ENCODE measurements at regions not wholly inside any gene's neighbourhood (a gene's known extent, or its start where the extent isn't known, plus 50 kb on each side); places are given as distances from the start of the nearest gene placed in this dataset.
"Not testable (repeated sequence)": the region's sequence is repeated elsewhere in the genome, so short reads cannot be mapped to it uniquely, and the experiment has no call there.

DNA sequence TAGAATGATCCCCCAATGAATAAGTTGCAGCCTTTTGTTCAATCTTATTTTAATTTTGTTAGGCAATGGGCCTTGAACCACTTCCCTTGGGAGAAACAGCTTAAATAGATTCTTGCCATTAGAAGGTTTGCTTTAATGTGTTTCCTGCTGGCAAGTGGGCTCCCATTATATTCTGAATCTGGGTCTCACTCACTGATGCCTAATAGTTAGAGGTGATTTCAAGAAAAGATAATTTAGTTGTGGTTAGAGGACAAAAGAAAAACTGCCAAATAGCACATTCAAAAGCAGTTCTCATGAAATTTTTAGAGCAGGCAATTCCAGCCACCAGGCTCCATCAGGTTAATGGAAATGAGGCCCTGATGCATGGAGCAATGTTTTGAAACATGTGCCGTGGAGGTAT, 362.6 kb upstream of the CHORDC1 start:
- no peak for TF ChIP-seq MYC (IDR thresholded peaks at IDR 0.05; ENCODE audit: low read depth, low read length)
- TF ChIP-seq GATA2 (IDR thresholded peaks at IDR 0.05; ENCODE audit: insufficient read depth, insufficient read length, low read depth, low read length), result no peak
- TF ChIP-seq CTCF (IDR thresholded peaks at IDR 0.05; ENCODE audit: extremely low read depth in 1 of 2, insufficient read depth in 1 of 2, low read depth in 1 of 2, low read length in 2 of 2), result no peak
- no peak for TF ChIP-seq FOS (IDR thresholded peaks at IDR 0.05; ENCODE audit: borderline replicate concordance, insufficient read depth, low read length)
- no peak for TF ChIP-seq POLR2AphosphoS5 (IDR thresholded peaks at IDR 0.05; ENCODE audit: insufficient read depth, low read depth, low read length)
- no peak for TF ChIP-seq JUN (IDR thresholded peaks at IDR 0.05; ENCODE audit: borderline replicate concordance, insufficient read depth, insufficient read length, low read depth)
- TF ChIP-seq EZH2 (IDR thresholded peaks at IDR 0.05; ENCODE audit: borderline replicate concordance, low read depth, low read length, severe bottlenecking), result no peak
- TF ChIP-seq MAX (IDR thresholded peaks at IDR 0.05; ENCODE audit: insufficient read depth, insufficient read length), result no peak
- no TSS peak for BruUV-seq (replicated peaks)
- dilution Hi-C loops (cut with MboI; ENCODE audit: extremely low pct_ligation_motif_present, low sequenced_read_pairs), result no loop called here
- intact Hi-C loops (cut with micrococcal nuclease), result no loop called here
- Histone ChIP-seq H3K4me3 (replicated peaks in 1 of 3; ENCODE audit: insufficient read depth in 1 of 3, low read depth in 1 of 3, low read length in 3 of 3) (no peak overlapping the region), H3K79me2 (ENCODE audit: control insufficient read depth, insufficient read depth, low read length) (no peaks in the 10 kb centered on the region), H3K9me3 (replicated peaks; ENCODE audit: control insufficient read depth, insufficient read depth, low read length) (no peaks in the 10 kb centered on the region), H3K27me3 (ENCODE audit: control insufficient read depth in 2 of 2, insufficient read depth in 2 of 2, low read length in 2 of 2) (no peaks in the 10 kb centered on the region), H4K20me1 (replicated peaks; ENCODE audit: control insufficient read depth, extremely low read depth, insufficient read depth, low read length) (no peaks in the 10 kb centered on the region), H3K4me1 (ENCODE audit: control insufficient read depth, extremely low read depth, insufficient read depth, low read length) (no peaks in the 10 kb centered on the region), H3K36me3 (ENCODE audit: control insufficient read depth in 2 of 2, extremely low read depth in 1 of 2, insufficient read depth in 2 of 2, low read length in 2 of 2) (no peaks in the 10 kb centered on the region), H3K9ac (replicated peaks; ENCODE audit: extremely low read depth, insufficient read depth, low read length) (no peak overlapping the region), H3K9me1 (replicated peaks; ENCODE audit: control insufficient read depth, extremely low read depth, insufficient read depth, low read length) (no peaks in the 10 kb centered on the region), H2AFZ (ENCODE audit: low read depth, low read length) (no peak overlapping the region), H3K27ac (ENCODE audit: insufficient read depth, low read depth, low read length) (no peak overlapping the region), H3K4me2 (ENCODE audit: insufficient read depth, low read length) (no peak overlapping the region)
- CTCF ChIA-PET, result interaction anchor here (1.6 to 1.7 kb wide), 2 partner anchors 9 kb away, joined by 3 to 6 read pairs; no protein-coding TSS in a partner anchor
- FAIRE-seq, result no peak
- DNase-seq (ENCODE audit: low read depth, low spot score), result no peak
- POLR2A ChIA-PET, result no interaction called here

- dilution Hi-C loops (cut with MboI; ENCODE audit: extremely low pct_ligation_motif_present, low sequenced_read_pairs); H3K4me2 ChIP-seq (ENCODE audit: insufficient read depth, low read length); H3K27me3 ChIP-seq (ENCODE audit: control insufficient read depth in 2 of 2, insufficient read depth in 2 of 2, low read length in 2 of 2); H2AFZ ChIP-seq (ENCODE audit: low read depth, low read length); H3K4me1 ChIP-seq (ENCODE audit: control insufficient read depth, extremely low read depth, insufficient read depth, low read length); BruUV-seq (replicated peaks); H3K27ac ChIP-seq (ENCODE audit: insufficient read depth, low read depth, low read length); CTCF ChIA-PET; H3K79me2 ChIP-seq (ENCODE audit: control insufficient read depth, insufficient read depth, low read length); POLR2A ChIA-PET; H3K4me3 ChIP-seq (replicated peaks in 1 of 3; ENCODE audit: insufficient read depth in 1 of 3, low read depth in 1 of 3, low read length in 3 of 3); H3K36me3 ChIP-seq (ENCODE audit: control insufficient read depth in 2 of 2, extremely low read depth in 1 of 2, insufficient read depth in 2 of 2, low read length in 2 of 2); DNase-seq (ENCODE audit: low read depth, low spot score); FAIRE-seq; H4K20me1 ChIP-seq (replicated peaks; ENCODE audit: control insufficient read depth, extremely low read depth, insufficient read depth, low read length); H3K9ac ChIP-seq (replicated peaks; ENCODE audit: extremely low read depth, insufficient read depth, low read length); H3K9me3 ChIP-seq (replicated peaks; ENCODE audit: control insufficient read depth, insufficient read depth, low read length); H3K9me1 ChIP-seq (replicated peaks; ENCODE audit: control insufficient read depth, extremely low read depth, insufficient read depth, low read length); intact Hi-C loops (cut with micrococcal nuclease): not testable (repeated sequence)
Measured at GRCh38 chr11:90582999-90583398, 360.1 kb upstream of the CHORDC1 start.

All from endothelial cell of umbilical vein (primary cell).